Vagina (tissue), 2 donors: ENCODE measurements at regions not wholly inside any gene's neighbourhood (a gene's known extent, or its start where the extent isn't known, plus 50 kb on each side); places are given as distances from the start of the nearest gene placed in this dataset.

Experiments
- CTCF ChIP-seq, 3 experiments: fragments of 450-650 bp in 2 of 3; fragments of 200-600 bp in 1 of 3; sonication (generic) in 1 of 3; IDR thresholded peaks; one replicate each; pipeline ENCODE4 v1.5.1; 2017 to 2019; ENCODE audit warnings: antibody characterized with exemption in 3 of 3, mild to moderate bottlenecking in 2 of 3, moderate library complexity in 2 of 3
- POLR2A ChIP-seq, 2 donors: fragments of 450-650 bp; IDR thresholded peaks; one replicate each; pipeline ENCODE4 v1.6.1; 2017; ENCODE audit warnings: antibody characterized with exemption in 2 of 2, mild to moderate bottlenecking in 2 of 2, moderate library complexity in 2 of 2

DNA sequence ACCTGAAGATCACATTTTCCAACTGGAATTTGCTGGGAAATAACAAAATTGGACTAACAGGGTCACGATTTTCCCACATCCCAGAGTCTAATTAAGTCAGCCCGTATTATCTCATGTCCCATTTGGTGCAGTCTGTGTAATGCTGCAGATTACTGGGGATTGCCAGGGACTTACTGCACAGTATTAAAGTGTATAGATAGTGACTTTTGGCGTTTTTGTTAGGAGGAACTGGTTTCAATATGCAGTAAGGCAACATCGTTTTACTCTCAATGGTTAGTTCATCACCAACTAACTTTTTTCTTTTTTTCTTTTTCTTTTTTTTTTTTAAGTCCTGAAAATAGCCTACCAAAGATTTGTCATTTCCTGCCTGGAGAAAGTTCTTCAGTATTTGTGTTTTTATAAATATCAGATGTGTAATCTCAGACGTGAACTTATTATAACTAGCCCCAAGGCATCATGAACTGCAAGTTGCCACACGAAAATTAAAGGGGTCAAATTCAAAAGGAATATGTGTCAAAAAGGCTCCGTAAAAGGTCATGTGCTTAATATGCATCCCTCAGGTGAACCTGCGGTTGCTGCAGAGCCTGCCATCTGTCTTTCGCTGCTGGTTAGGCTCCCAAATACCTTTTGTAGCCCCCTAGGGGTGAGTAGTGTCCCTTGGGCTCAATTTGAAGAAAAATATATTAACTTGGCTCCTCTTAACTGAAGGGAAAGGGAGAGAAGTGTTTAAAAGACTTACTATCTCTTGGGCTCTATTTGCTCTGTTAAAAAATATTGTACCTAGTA is 176.7 kb upstream of the ADAMTSL1 start:
- TF ChIP-seq POLR2A (IDR thresholded peaks at IDR 0.05) (no peak), CTCF (IDR thresholded peaks at IDR 0.05) (no peak)
